HG02938 (cell line): ENCODE measurements at regions not wholly inside any gene's neighbourhood (a gene's known extent, or its start where the extent isn't known, plus 50 kb on each side); places are given as distances from the start of the nearest gene placed in this dataset.

Experiments used
- ATAC-seq: cut with Tn5 transposase; IDR thresholded peaks from one replicate; pipeline ENCODE4 v1.9.1; 2021; ENCODE audit warnings: mild to moderate bottlenecking, moderate library complexity; ENCODE audit not compliant: unreplicated experiment

GRCh38 chrX:7789200-7789599 is 53.8 kb upstream of the VCX start:
- no peak for ATAC-seq

- no peak for ATAC-seq
Observed at GRCh38 chrX:7788334-7788733, 54.6 kb upstream of the VCX start.

GRCh38 chrX:7787714-7788113 is 55.3 kb upstream of the VCX start:
- ATAC-seq: no peak

- ATAC-seq: no peak
Observed at GRCh38 chrX:7784580-7784979, 58.4 kb upstream of the VCX start.

GRCh38 chrX:7779644-7780043 is 63.3 kb upstream of the VCX start:
- no peak for ATAC-seq

GRCh38 chrX:7775987-7776386 is 67.0 kb upstream of the VCX start:
- ATAC-seq: no peak

GRCh38 chrX:7771788-7772438 is 71.1 kb upstream of the VCX start:
- no peak for ATAC-seq

GRCh38 chrX:7759830-7760229 is 83.1 kb upstream of the VCX start:
- no peak for ATAC-seq

GRCh38 chrX:7746856-7747255 is 96.1 kb upstream of the VCX start:
- ATAC-seq: no peak

GRCh38 chrX:7730071-7730470 is 112.9 kb upstream of the VCX start:
- no peak for ATAC-seq

- no peak for ATAC-seq
Observed at GRCh38 chrX:7720519-7720918, 122.5 kb upstream of the VCX start.

- no peak for ATAC-seq
Observed at GRCh38 chrX:7714351-7714750, 128.6 kb upstream of the VCX start.

- no peak for ATAC-seq
Observed at GRCh38 chrX:7711167-7711566, 131.8 kb upstream of the VCX start.

GRCh38 chrX:7709845-7710244 is 133.1 kb upstream of the VCX start:
- no peak for ATAC-seq

GRCh38 chrX:7706032-7706431 is 136.9 kb upstream of the VCX start:
- ATAC-seq: no peak

GRCh38 chrX:7704205-7704604 is 138.8 kb upstream of the VCX start:
- ATAC-seq: no peak

- ATAC-seq: no peak
Observed at GRCh38 chrX:7698248-7698647, 144.7 kb upstream of the VCX start.

- no peak for ATAC-seq
Observed at GRCh38 chrX:7690842-7691241, 152.1 kb upstream of the VCX start.

- no peak for ATAC-seq
Observed at GRCh38 chrX:7689791-7690412, 153.1 kb upstream of the VCX start.

- ATAC-seq: no peak
Observed at GRCh38 chrX:7680181-7680580, 162.8 kb upstream of the VCX start.

- no peak for ATAC-seq
Observed at GRCh38 chrX:7654316-7654715, 188.7 kb upstream of the VCX start.

GRCh38 chrX:7647831-7648230 is 195.1 kb upstream of the VCX start:
- ATAC-seq: no peak

- ATAC-seq: no peak
Observed at GRCh38 chrX:7641141-7641540, 201.8 kb upstream of the VCX start.
